ENCODE measurements at regions not wholly inside any gene's neighbourhood (a gene's known extent, or its start where the extent isn't known, plus 50 kb on each side); places are given as distances from the start of the nearest gene placed in this dataset.
"Not testable (repeated sequence)": the region's sequence is repeated elsewhere in the genome, so short reads cannot be mapped to it uniquely, and the experiment has no call there.

DNA sequence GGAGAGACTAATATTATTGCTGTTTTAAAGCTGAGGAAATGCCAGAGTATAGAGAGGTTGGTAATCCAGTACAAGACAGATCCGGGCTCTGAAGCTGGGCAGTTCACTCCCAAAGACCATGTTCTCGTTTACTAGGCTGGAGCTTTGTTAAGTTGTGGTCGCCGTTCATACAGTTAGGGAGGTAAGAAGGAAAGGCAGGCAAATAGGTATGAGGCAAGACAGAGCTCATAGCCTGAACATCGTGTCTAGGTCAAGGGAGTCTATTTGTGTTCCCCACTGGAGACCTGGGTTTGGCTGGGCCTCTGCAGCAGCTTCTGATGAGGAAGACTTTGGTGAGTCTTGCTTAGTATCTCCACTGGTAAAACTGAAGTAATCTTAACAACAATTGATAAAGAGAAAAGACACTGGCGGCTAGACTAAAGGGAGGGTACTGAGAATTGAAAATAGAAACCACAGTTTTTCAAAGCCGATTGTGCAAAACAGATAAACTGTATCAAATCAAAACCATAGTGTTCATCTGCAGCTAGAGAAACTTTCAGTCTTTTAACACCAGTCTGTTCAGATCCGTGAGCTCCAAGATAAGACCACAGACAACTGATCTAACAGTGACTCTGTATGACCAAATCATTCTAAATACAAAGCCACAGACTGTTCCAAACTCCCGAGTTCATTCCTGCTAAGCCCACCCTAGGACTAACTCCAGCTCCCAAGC, 217.0 kb upstream of the FAM78B start:
- Histone ChIP-seq H3K4me1 (ENCODE audit: insufficient read depth, low read length) (no peaks in the 10 kb centered on the region), H3K27ac (ENCODE audit: low read depth, low read length) (no peak overlapping the region), H3K4me3 (ENCODE audit: low read length) (no peak overlapping the region), H3K27me3 (ENCODE audit: insufficient read depth, low read length, poor library complexity, severe bottlenecking) (no peaks in the 10 kb centered on the region), H3K9me3 (ENCODE audit: low read length) (no peaks in the 10 kb centered on the region), H3K36me3 (ENCODE audit: insufficient read depth, low read length) (no peaks in the 10 kb centered on the region)
- DNase-seq = no peak
- Mint-ChIP-seq H3K4me3 (no peak overlapping the region), H3K27me3 (peaks cover 2 to 5% of the 10 kb centered on the region in 2 donors), H3K4me1 (no peaks in the 10 kb centered on the region), H3K36me3 (no peaks in the 10 kb centered on the region), H3K27ac (no peak overlapping the region), H3K9me3 (no peaks in the 10 kb centered on the region)
- ChIA-PET POLR2A (no interaction called here), CTCF (no interaction called here)

GRCh38 chr1:166384948-166385347, 218.1 kb upstream of the FAM78B start:
- H3K27ac Mint-ChIP-seq = no peak overlapping the region
- no peak overlapping the region for H3K4me3 Mint-ChIP-seq
- CTCF ChIA-PET = no interaction called here

GRCh38 chr1:166390366-166391033, 223.7 kb upstream of the FAM78B start:
- DNase-seq = no peak
- H3K36me3 Mint-ChIP-seq = no peaks in the 10 kb centered on the region
- H3K4me1 Mint-ChIP-seq = no peaks in the 10 kb centered on the region
- no peak overlapping the region for H3K4me3 Mint-ChIP-seq
- ChIA-PET CTCF (no interaction called here), POLR2A (no interaction called here)
- Histone ChIP-seq H3K4me1 (ENCODE audit: insufficient read depth, low read length) (no peaks in the 10 kb centered on the region), H3K4me3 (ENCODE audit: low read length) (no peak overlapping the region), H3K9me3 (ENCODE audit: low read length) (no peaks in the 10 kb centered on the region), H3K36me3 (ENCODE audit: insufficient read depth, low read length) (no peaks in the 10 kb centered on the region), H3K27me3 (ENCODE audit: insufficient read depth, low read length, poor library complexity, severe bottlenecking) (no peaks in the 10 kb centered on the region), H3K27ac (ENCODE audit: low read depth, low read length) (no peak overlapping the region)
- H3K27ac Mint-ChIP-seq = no peak overlapping the region
- H3K27me3 Mint-ChIP-seq = peaks cover 2 to 5% of the 10 kb centered on the region in 2 donors
- H3K9me3 Mint-ChIP-seq = no peaks in the 10 kb centered on the region

More at GRCh38 chr1:166384948-166385347, 218.1 kb upstream of the FAM78B start:
- Mint-ChIP-seq H3K36me3 (no peaks in the 10 kb centered on the region), H3K4me1 (no peaks in the 10 kb centered on the region), H3K9me3 (no peaks in the 10 kb centered on the region), H3K27me3 (peaks cover 2 to 5% of the 10 kb centered on the region in 2 donors)
- H3K27ac ChIP-seq (ENCODE audit: low read depth, low read length) = no peak overlapping the region
- H3K36me3 ChIP-seq (ENCODE audit: insufficient read depth, low read length) = no peaks in the 10 kb centered on the region
- H3K27me3 ChIP-seq (ENCODE audit: insufficient read depth, low read length, poor library complexity, severe bottlenecking) = no peaks in the 10 kb centered on the region
- no peak for DNase-seq
- H3K4me1 ChIP-seq (ENCODE audit: insufficient read depth, low read length) = no peaks in the 10 kb centered on the region
- POLR2A ChIA-PET = no interaction called here
- H3K9me3 ChIP-seq (ENCODE audit: low read length) = no peaks in the 10 kb centered on the region
- H3K4me3 ChIP-seq (ENCODE audit: low read length) = no peak overlapping the region

- no peaks in the 10 kb centered on the region for H3K9me3 ChIP-seq (ENCODE audit: low read length)
- no peaks in the 10 kb centered on the region for H3K27me3 ChIP-seq (ENCODE audit: insufficient read depth, low read length, poor library complexity, severe bottlenecking)
- Mint-ChIP-seq H3K9me3 (no peaks in the 10 kb centered on the region), H3K4me3 (no peak overlapping the region), H3K27me3 (peaks cover 0 to 2% of the 10 kb centered on the region in 2 donors), H3K4me1 (no peaks in the 10 kb centered on the region), H3K36me3 (no peaks in the 10 kb centered on the region), H3K27ac (no peak overlapping the region)
- H3K4me3 ChIP-seq (ENCODE audit: low read length) = no peak overlapping the region
- H3K4me1 ChIP-seq (ENCODE audit: insufficient read depth, low read length) = no peaks in the 10 kb centered on the region
- no peaks in the 10 kb centered on the region for H3K36me3 ChIP-seq (ENCODE audit: insufficient read depth, low read length)
- no peak overlapping the region for H3K27ac ChIP-seq (ENCODE audit: low read depth, low read length)
- ChIA-PET POLR2A (no interaction called here), CTCF (no interaction called here)
- DNase-seq = no peak
Measured at GRCh38 chr1:166391279-166392066, 224.7 kb upstream of the FAM78B start.

DNA sequence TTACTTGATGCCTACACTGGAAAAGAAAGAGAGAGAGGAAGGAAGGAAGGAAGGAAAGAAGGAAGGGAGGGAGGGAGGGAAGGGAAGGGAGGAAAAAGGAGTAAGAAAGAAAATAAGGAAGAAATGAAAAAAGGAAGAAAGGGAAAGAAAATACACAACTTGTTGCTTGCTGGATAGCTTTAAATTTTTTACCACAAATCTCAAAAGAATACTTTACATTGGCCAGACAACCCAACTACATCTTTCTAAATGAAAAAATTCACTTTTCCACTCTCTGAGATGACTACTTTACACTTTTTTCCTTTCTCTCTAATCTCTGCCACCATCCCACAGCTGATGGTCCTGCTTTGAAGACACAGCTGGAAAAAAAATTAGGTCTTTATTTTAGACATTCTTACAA, 228.9 kb upstream of the FAM78B start:
- no peaks in the 10 kb centered on the region for H3K27me3 ChIP-seq (ENCODE audit: insufficient read depth, low read length, poor library complexity, severe bottlenecking)
- Mint-ChIP-seq H3K36me3 (no peaks in the 10 kb centered on the region), H3K27ac (no peak overlapping the region), H3K27me3 (peaks cover 0 to under 1% of the 10 kb centered on the region in 2 donors), H3K9me3 (peaks cover 0 to 2% (median 0%) of the 10 kb centered on the region in 5 donors), H3K4me3 (no peak overlapping the region), H3K4me1 (no peaks in the 10 kb centered on the region)
- no peaks in the 10 kb centered on the region for H3K36me3 ChIP-seq (ENCODE audit: insufficient read depth, low read length)
- no peaks in the 10 kb centered on the region for H3K9me3 ChIP-seq (ENCODE audit: low read length)
- no peaks in the 10 kb centered on the region for H3K4me1 ChIP-seq (ENCODE audit: insufficient read depth, low read length)
- ChIA-PET CTCF (no interaction called here), POLR2A (no interaction called here)
- DNase-seq = no peak
- no peak overlapping the region for H3K4me3 ChIP-seq (ENCODE audit: low read length)
- H3K27ac ChIP-seq (ENCODE audit: low read depth, low read length) = no peak overlapping the region

DNA sequence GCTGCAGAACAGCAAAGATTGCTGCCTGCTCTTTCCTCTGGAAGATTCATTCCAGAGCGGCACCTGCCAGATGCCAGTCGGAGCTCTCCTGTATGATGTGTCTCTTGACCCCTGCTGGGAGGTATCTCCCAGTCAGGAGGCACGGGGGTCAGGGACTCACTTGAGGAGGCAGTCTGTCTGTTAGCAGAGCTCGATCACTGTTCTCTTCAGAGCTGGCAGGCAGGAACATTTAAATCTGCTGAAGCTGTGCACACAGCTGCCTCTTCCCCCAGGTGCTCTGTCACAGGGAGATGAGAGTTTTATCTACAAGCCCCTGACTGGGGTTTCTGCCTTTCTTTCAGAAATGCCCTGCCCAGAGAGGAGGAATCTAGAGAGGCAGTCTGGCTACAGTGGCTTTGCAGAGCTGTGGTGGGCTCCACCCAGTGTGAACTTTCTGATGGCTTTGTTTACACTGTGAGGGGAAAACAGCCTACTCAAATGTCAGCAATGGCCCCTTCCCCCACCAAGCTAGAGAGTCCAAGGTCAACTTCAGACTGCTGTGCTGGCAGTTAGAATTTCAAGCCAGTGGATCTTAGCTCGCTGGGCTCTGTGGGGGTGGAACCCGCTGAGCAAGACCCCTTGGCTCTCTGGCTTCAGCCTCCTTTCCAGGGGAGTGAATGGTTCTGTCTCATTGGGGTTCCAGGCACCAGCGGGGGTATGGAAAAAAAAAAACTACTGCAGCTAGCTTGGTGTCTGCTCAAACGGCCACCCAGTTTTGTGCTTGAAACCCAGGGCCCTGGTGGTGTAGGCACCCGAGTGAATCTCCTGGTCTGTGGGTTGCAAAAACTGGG, 242.7 kb upstream of the FAM78B start:
- H3K4me3 Mint-ChIP-seq; H3K27ac Mint-ChIP-seq; DNase-seq; H3K27ac ChIP-seq (ENCODE audit: low read depth, low read length); H3K36me3 Mint-ChIP-seq; H3K36me3 ChIP-seq (ENCODE audit: insufficient read depth, low read length); H3K4me1 ChIP-seq (ENCODE audit: insufficient read depth, low read length); CTCF ChIA-PET; POLR2A ChIA-PET; H3K4me1 Mint-ChIP-seq; H3K9me3 ChIP-seq (ENCODE audit: low read length); H3K27me3 ChIP-seq (ENCODE audit: insufficient read depth, low read length, poor library complexity, severe bottlenecking); H3K4me3 ChIP-seq (ENCODE audit: low read length); H3K27me3 Mint-ChIP-seq: not testable (repeated sequence)
- H3K9me3 Mint-ChIP-seq = peaks cover 7 to 30% (median 18%) of the 10 kb centered on the region in 5 donors

DNA sequence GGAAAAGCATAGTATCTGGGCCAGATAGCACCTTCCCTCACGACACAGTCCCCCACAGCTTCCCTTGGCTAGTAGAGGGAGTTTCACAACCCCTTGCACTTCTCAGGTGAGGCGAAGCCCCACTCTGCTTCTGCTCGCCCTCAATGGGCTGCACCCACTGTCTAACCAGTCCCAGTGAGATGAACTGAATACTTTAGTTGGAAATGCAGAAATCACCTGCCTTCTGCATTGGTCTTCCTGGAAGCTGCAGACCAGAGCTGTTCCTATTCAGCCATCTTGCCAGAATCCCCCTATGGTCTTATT, 243.2 kb upstream of the FAM78B start:
- CTCF ChIA-PET = no interaction called here
- POLR2A ChIA-PET = no interaction called here
- Histone ChIP-seq H3K27ac (ENCODE audit: low read depth, low read length) (no peak overlapping the region), H3K9me3 (ENCODE audit: low read length) (no peaks in the 10 kb centered on the region), H3K27me3 (ENCODE audit: insufficient read depth, low read length, poor library complexity, severe bottlenecking) (no peaks in the 10 kb centered on the region), H3K36me3 (ENCODE audit: insufficient read depth, low read length) (no peaks in the 10 kb centered on the region), H3K4me1 (ENCODE audit: insufficient read depth, low read length) (no peaks in the 10 kb centered on the region), H3K4me3 (ENCODE audit: low read length) (no peak overlapping the region)
- Mint-ChIP-seq H3K4me1 (no peaks in the 10 kb centered on the region), H3K9me3 (peaks cover 7 to 30% (median 18%) of the 10 kb centered on the region in 5 donors), H3K27ac (no peak overlapping the region), H3K36me3 (no peaks in the 10 kb centered on the region), H3K4me3 (no peak overlapping the region), H3K27me3 (peaks cover 7 to 9% of the 10 kb centered on the region in 2 donors)
- no peak for DNase-seq

- H3K4me1 Mint-ChIP-seq; H3K4me1 ChIP-seq (ENCODE audit: insufficient read depth, low read length); H3K36me3 Mint-ChIP-seq; H3K27me3 ChIP-seq (ENCODE audit: insufficient read depth, low read length, poor library complexity, severe bottlenecking); POLR2A ChIA-PET; H3K4me3 ChIP-seq (ENCODE audit: low read length); H3K27ac ChIP-seq (ENCODE audit: low read depth, low read length); CTCF ChIA-PET; H3K4me3 Mint-ChIP-seq; DNase-seq; H3K9me3 ChIP-seq (ENCODE audit: low read length); H3K36me3 ChIP-seq (ENCODE audit: insufficient read depth, low read length); H3K27ac Mint-ChIP-seq: not testable (repeated sequence)
- Mint-ChIP-seq H3K27me3 (peaks cover 15 to 27% of the 10 kb centered on the region in 2 donors), H3K9me3 (peaks cover 0 to 10% (median 1%) of the 10 kb centered on the region in 5 donors)
Measured at GRCh38 chr1:166416831-166417230, 250.0 kb upstream of the FAM78B start.

All from CD8-positive, alpha-beta memory T cell (primary cell).